GM12891 (cell line): ENCODE measurements at regions not wholly inside any gene's neighbourhood (a gene's known extent, or its start where the extent isn't known, plus 50 kb on each side); places are given as distances from the start of the nearest gene placed in this dataset.

Source experiments
- POLR2A ChIP-seq: IDR thresholded peaks from 2 replicates; pipeline ENCODE4 v1.6.1; 2011; ENCODE audit warnings: low read depth, low read length, control low read depth
- POLR2AphosphoS5 ChIP-seq: IDR thresholded peaks from 2 replicates; pipeline ENCODE4 v1.6.1; 2011; ENCODE audit warnings: low read depth, low read length, control low read depth
- POU2F2 ChIP-seq: IDR thresholded peaks from 2 replicates; pipeline ENCODE4 v1.6.1; 2011; ENCODE audit warnings: low read depth, mild to moderate bottlenecking, control low read depth, low read length, moderate library complexity
- SPI1 ChIP-seq: IDR thresholded peaks from 2 replicates; pipeline ENCODE4 v1.6.1; 2011; ENCODE audit warnings: low read depth, low read length, control low read depth
- TAF1 ChIP-seq: IDR thresholded peaks from 2 replicates; pipeline ENCODE4 v1.6.1; 2011; ENCODE audit warnings: low read depth, low read length, control low read depth

GRCh38 chr2:66327066-66327740, 107.7 kb upstream of the MEIS1 start:
- TF ChIP-seq POLR2A (no peak), POU2F2 (no peak), TAF1 (no peak), POLR2AphosphoS5 (no peak), SPI1 (no peak)
